ENCODE measurements at regions not wholly inside any gene's neighbourhood (a gene's known extent, or its start where the extent isn't known, plus 50 kb on each side); places are given as distances from the start of the nearest gene placed in this dataset.

DNA sequence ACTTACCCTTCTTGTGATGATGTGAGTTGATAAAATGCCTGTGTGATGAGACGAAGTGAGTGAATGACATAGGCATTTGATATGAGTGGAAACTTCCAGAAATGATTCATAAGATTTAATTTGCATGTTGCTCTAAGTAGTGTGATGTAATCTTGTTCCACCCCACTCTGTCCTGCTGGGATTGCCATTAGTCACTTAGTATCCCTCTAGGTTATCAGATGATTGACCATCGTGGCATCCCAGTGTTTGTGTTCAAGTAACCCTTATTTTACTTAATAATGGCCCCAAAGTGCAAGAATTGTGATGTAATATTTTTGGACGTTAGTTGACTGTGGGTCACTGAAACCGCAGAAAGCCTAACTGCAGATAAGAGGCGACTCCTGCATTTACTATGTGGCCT lies 214.4 kb upstream of the DIO2 start:
- WGBS, 2 donors (ENCODE audit: extremely low coverage in 2 of 2, insufficient read length in 2 of 2, insufficient replicate concordance in 1 of 2) = no CpG with 5 or more reads among the region's 5 CpGs
- Histone ChIP-seq H3K9me3 (replicated peaks in 1 of 2; ENCODE audit: control insufficient read depth in 2 of 2, insufficient read depth in 1 of 2, low read depth in 1 of 2, low read length in 2 of 2) (no peaks in the 10 kb centered on the region), H3K4ac (ENCODE audit: low read length) (no peak overlapping the region), H2AFZ (ENCODE audit: low read length) (no peak overlapping the region), H3K18ac (ENCODE audit: low read length) (no peak overlapping the region), H3K79me1 (ENCODE audit: low read depth, low read length) (no peaks in the 10 kb centered on the region), H3K27ac (replicated peaks; ENCODE audit: low read length) (no peak overlapping the region), H4K8ac (ENCODE audit: low read depth, low read length) (no peak overlapping the region), H3K4me1 (ENCODE audit: control insufficient read depth in 2 of 2, insufficient read depth in 1 of 2, low read depth in 1 of 2, low read length in 2 of 2) (no peaks in the 10 kb centered on the region), H4K91ac (ENCODE audit: low read depth, low read length, poor library complexity) (no peak overlapping the region), H2AK5ac (ENCODE audit: low read depth, low read length) (no peak overlapping the region), H3K9ac (ENCODE audit: low read depth, low read length, poor library complexity) (no peak overlapping the region), H3K23ac (ENCODE audit: low read depth, low read length, poor library complexity) (no peak overlapping the region), H3K27me3 (ENCODE audit: control insufficient read depth in 3 of 3, insufficient read depth in 3 of 3, low read depth in 1 of 3, low read length in 3 of 3) (no peaks in the 10 kb centered on the region), H3K36me3 (replicated peaks in 1 of 2; ENCODE audit: control insufficient read depth in 2 of 2, insufficient read depth in 2 of 2, low read length in 2 of 2) (no peaks in the 10 kb centered on the region), H2BK5ac (ENCODE audit: low read length) (no peak overlapping the region), H3K14ac (ENCODE audit: low read length) (no peak overlapping the region), H3K4me3 (ENCODE audit: low read length in 2 of 2) (no peak overlapping the region), H2BK15ac (ENCODE audit: low read length) (no peak overlapping the region), H2BK120ac (ENCODE audit: low read depth, low read length) (no peak overlapping the region), H2BK12ac (ENCODE audit: low read length) (no peak overlapping the region), H3K4me2 (ENCODE audit: insufficient read depth, low read length, poor library complexity, severe bottlenecking) (no peak overlapping the region)
- DNase-seq (ENCODE audit: low spot score) = no peak

DNA sequence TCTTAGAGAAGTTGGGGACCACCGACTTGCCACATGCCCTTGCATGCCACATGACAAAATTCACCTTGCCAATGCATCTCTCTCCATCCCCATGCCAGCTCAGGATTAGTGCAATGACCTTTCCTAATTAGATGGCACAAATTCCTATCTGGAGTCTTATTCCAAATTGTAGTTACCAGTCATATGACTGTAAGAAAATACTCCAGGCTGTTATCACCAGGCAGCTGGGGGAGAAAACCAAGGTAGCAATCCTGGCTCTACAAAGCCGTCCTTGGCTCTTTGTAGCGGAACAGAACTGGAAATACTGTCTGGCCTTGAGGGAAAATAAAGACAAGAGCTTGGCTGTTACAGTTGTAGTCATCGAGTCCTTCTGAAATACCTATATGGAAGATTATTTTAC lies 208.5 kb upstream of the DIO2 start:
- Histone ChIP-seq H3K4me3 (ENCODE audit: low read length in 2 of 2) (no peak overlapping the region), H3K9me3 (replicated peaks in 1 of 2; ENCODE audit: control insufficient read depth in 2 of 2, insufficient read depth in 1 of 2, low read depth in 1 of 2, low read length in 2 of 2) (no peaks in the 10 kb centered on the region), H3K27me3 (ENCODE audit: control insufficient read depth in 3 of 3, insufficient read depth in 3 of 3, low read depth in 1 of 3, low read length in 3 of 3) (no peaks in the 10 kb centered on the region), H3K18ac (ENCODE audit: low read length) (no peak overlapping the region), H3K23ac (ENCODE audit: low read depth, low read length, poor library complexity) (no peak overlapping the region), H3K4ac (ENCODE audit: low read length) (no peak overlapping the region), H4K91ac (ENCODE audit: low read depth, low read length, poor library complexity) (no peak overlapping the region), H3K9ac (ENCODE audit: low read depth, low read length, poor library complexity) (no peak overlapping the region), H3K14ac (ENCODE audit: low read length) (no peak overlapping the region), H3K79me1 (ENCODE audit: low read depth, low read length) (no peaks in the 10 kb centered on the region), H4K8ac (ENCODE audit: low read depth, low read length) (no peak overlapping the region), H3K36me3 (replicated peaks in 1 of 2; ENCODE audit: control insufficient read depth in 2 of 2, insufficient read depth in 2 of 2, low read length in 2 of 2) (no peaks in the 10 kb centered on the region), H3K4me1 (ENCODE audit: control insufficient read depth in 2 of 2, insufficient read depth in 1 of 2, low read depth in 1 of 2, low read length in 2 of 2) (no peaks in the 10 kb centered on the region), H2AK5ac (ENCODE audit: low read depth, low read length) (no peak overlapping the region), H2AFZ (ENCODE audit: low read length) (no peak overlapping the region), H2BK120ac (ENCODE audit: low read depth, low read length) (no peak overlapping the region), H3K4me2 (ENCODE audit: insufficient read depth, low read length, poor library complexity, severe bottlenecking) (no peak overlapping the region), H2BK12ac (ENCODE audit: low read length) (no peak overlapping the region), H2BK5ac (ENCODE audit: low read length) (no peak overlapping the region), H2BK15ac (ENCODE audit: low read length) (no peak overlapping the region), H3K27ac (replicated peaks; ENCODE audit: low read length) (no peak overlapping the region)
- WGBS, 2 donors (ENCODE audit: extremely low coverage in 2 of 2, insufficient read length in 2 of 2, insufficient replicate concordance in 1 of 2) = no CpG with 5 or more reads among the region's 4 CpGs
- DNase-seq (ENCODE audit: low spot score) = no peak

DNA sequence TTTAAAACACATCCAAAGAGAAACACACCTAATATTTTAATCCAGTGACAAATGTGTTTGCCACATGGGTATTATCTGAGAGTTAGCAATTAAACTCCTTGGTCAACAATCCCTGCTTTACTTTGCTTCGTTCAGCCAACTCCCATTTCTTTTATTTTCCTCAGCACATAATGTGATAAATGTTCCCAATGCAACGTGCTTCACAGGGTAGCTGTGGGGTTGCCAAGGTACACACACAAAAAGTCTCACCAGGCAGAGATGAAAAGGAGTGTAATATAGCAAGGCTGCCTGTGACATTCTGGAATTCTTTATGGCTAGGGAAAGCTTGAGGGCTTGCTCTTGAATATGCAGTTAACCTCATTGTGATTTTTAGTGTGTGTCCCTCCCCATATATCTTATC lies 208.0 kb upstream of the DIO2 start:
- no peaks in the 10 kb centered on the region for H3K36me3 ChIP-seq (replicated peaks in 1 of 2; ENCODE audit: control insufficient read depth in 2 of 2, insufficient read depth in 2 of 2, low read length in 2 of 2)
- H3K23ac ChIP-seq (ENCODE audit: low read depth, low read length, poor library complexity) = no peak overlapping the region
- no peak overlapping the region for H3K4me2 ChIP-seq (ENCODE audit: insufficient read depth, low read length, poor library complexity, severe bottlenecking)
- no peaks in the 10 kb centered on the region for H3K4me1 ChIP-seq (ENCODE audit: control insufficient read depth in 2 of 2, insufficient read depth in 1 of 2, low read depth in 1 of 2, low read length in 2 of 2)
- H3K9me3 ChIP-seq (replicated peaks in 1 of 2; ENCODE audit: control insufficient read depth in 2 of 2, insufficient read depth in 1 of 2, low read depth in 1 of 2, low read length in 2 of 2) = no peaks in the 10 kb centered on the region
- no peak overlapping the region for H2BK12ac ChIP-seq (ENCODE audit: low read length)
- no CpG with 5 or more reads among the region's 2 CpGs for WGBS, 2 donors (ENCODE audit: extremely low coverage in 2 of 2, insufficient read length in 2 of 2, insufficient replicate concordance in 1 of 2)
- no peak overlapping the region for H3K4me3 ChIP-seq (ENCODE audit: low read length in 2 of 2)
- H4K91ac ChIP-seq (ENCODE audit: low read depth, low read length, poor library complexity) = no peak overlapping the region
- H3K14ac ChIP-seq (ENCODE audit: low read length) = no peak overlapping the region
- H3K27me3 ChIP-seq (ENCODE audit: control insufficient read depth in 3 of 3, insufficient read depth in 3 of 3, low read depth in 1 of 3, low read length in 3 of 3) = no peaks in the 10 kb centered on the region
- H2AK5ac ChIP-seq (ENCODE audit: low read depth, low read length) = no peak overlapping the region
- no peak for DNase-seq (ENCODE audit: low spot score)
- no peak overlapping the region for H4K8ac ChIP-seq (ENCODE audit: low read depth, low read length)
- H2BK5ac ChIP-seq (ENCODE audit: low read length) = no peak overlapping the region
- no peak overlapping the region for H3K18ac ChIP-seq (ENCODE audit: low read length)
- no peak overlapping the region for H3K4ac ChIP-seq (ENCODE audit: low read length)
- H3K79me1 ChIP-seq (ENCODE audit: low read depth, low read length) = no peaks in the 10 kb centered on the region
- no peak overlapping the region for H2BK15ac ChIP-seq (ENCODE audit: low read length)
- no peak overlapping the region for H2BK120ac ChIP-seq (ENCODE audit: low read depth, low read length)
- no peak overlapping the region for H3K27ac ChIP-seq (replicated peaks; ENCODE audit: low read length)
- H2AFZ ChIP-seq (ENCODE audit: low read length) = no peak overlapping the region
- no peak overlapping the region for H3K9ac ChIP-seq (ENCODE audit: low read depth, low read length, poor library complexity)

DNA sequence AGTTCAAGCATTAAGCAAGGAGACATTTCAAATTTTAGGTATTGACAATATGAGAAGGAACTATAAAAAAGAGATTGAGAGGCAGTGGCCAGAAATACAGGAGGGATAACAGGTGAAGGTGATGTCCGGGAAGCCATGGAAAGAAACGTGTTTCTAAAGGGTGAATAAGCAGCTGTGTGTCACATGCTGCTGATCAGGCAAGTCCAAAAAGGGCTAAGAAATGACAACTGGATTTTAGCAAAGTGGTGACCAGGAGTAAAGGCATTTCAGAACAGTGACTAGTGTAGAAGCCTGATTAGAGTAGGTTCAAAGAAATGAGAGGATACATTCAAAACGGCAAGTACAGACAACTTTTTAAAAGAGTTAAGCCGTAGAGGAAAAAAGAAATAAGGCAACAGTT lies 204.3 kb upstream of the DIO2 start:
- Histone ChIP-seq H3K4me1 (ENCODE audit: control insufficient read depth in 2 of 2, insufficient read depth in 1 of 2, low read depth in 1 of 2, low read length in 2 of 2) (no peaks in the 10 kb centered on the region), H2BK5ac (ENCODE audit: low read length) (no peak overlapping the region), H3K27ac (replicated peaks; ENCODE audit: low read length) (no peak overlapping the region), H3K9ac (ENCODE audit: low read depth, low read length, poor library complexity) (no peak overlapping the region), H3K4me3 (ENCODE audit: low read length in 2 of 2) (no peak overlapping the region), H3K36me3 (replicated peaks in 1 of 2; ENCODE audit: control insufficient read depth in 2 of 2, insufficient read depth in 2 of 2, low read length in 2 of 2) (no peaks in the 10 kb centered on the region), H4K91ac (ENCODE audit: low read depth, low read length, poor library complexity) (no peak overlapping the region), H3K4ac (ENCODE audit: low read length) (no peak overlapping the region), H3K23ac (ENCODE audit: low read depth, low read length, poor library complexity) (no peak overlapping the region), H3K79me1 (ENCODE audit: low read depth, low read length) (no peaks in the 10 kb centered on the region), H3K27me3 (ENCODE audit: control insufficient read depth in 3 of 3, insufficient read depth in 3 of 3, low read depth in 1 of 3, low read length in 3 of 3) (no peaks in the 10 kb centered on the region), H2AK5ac (ENCODE audit: low read depth, low read length) (no peak overlapping the region), H3K9me3 (replicated peaks in 1 of 2; ENCODE audit: control insufficient read depth in 2 of 2, insufficient read depth in 1 of 2, low read depth in 1 of 2, low read length in 2 of 2) (no peaks in the 10 kb centered on the region), H3K4me2 (ENCODE audit: insufficient read depth, low read length, poor library complexity, severe bottlenecking) (no peak overlapping the region), H4K8ac (ENCODE audit: low read depth, low read length) (no peak overlapping the region), H2BK12ac (ENCODE audit: low read length) (no peak overlapping the region), H2BK15ac (ENCODE audit: low read length) (no peak overlapping the region), H3K14ac (ENCODE audit: low read length) (no peak overlapping the region), H3K18ac (ENCODE audit: low read length) (no peak overlapping the region), H2BK120ac (ENCODE audit: low read depth, low read length) (no peak overlapping the region), H2AFZ (ENCODE audit: low read length) (no peak overlapping the region)
- no peak for DNase-seq (ENCODE audit: low spot score)
- no CpG with 5 or more reads among the region's 4 CpGs for WGBS, 2 donors (ENCODE audit: extremely low coverage in 2 of 2, insufficient read length in 2 of 2, insufficient replicate concordance in 1 of 2)

Measured in neuronal stem cell (in vitro differentiated cells).